H9 (cell line): ENCODE measurements at regions not wholly inside any gene's neighbourhood (a gene's known extent, or its start where the extent isn't known, plus 50 kb on each side); places are given as distances from the start of the nearest gene placed in this dataset.

Source experiments
- DNase-seq: peaks from one replicate; pipeline ENCODE4 v3.0.0-alpha.2; 2017
- H2AFZ ChIP-seq: one replicate; pipeline ENCODE4 v1.6.1; 2013; ENCODE audit warnings: mild to moderate bottlenecking, low read length, control low read depth, moderate library complexity
- H2AK5ac ChIP-seq: 2 replicates; pipeline ENCODE4 v1.6.1; 2013; ENCODE audit warnings: low read length, control low read depth, mixed read lengths; ENCODE audit not compliant: insufficient read length
- H2BK120ac ChIP-seq: one replicate; pipeline ENCODE4 v1.6.1; 2013; ENCODE audit warnings: low read depth, mild to moderate bottlenecking, low read length, control low read depth, inconsistent platforms; ENCODE audit not compliant: poor library complexity, severe bottlenecking
- H2BK12ac ChIP-seq: 2 replicates; pipeline ENCODE4 v1.6.1; 2013; ENCODE audit warnings: low read length, control low read depth, mixed read lengths, low read depth; ENCODE audit not compliant: insufficient read length
- H2BK15ac ChIP-seq: 2 replicates; pipeline ENCODE4 v1.6.1; 2013; ENCODE audit warnings: low read depth, low read length, control low read depth
- H2BK20ac ChIP-seq: one replicate; pipeline ENCODE4 v1.6.1; 2013; ENCODE audit warnings: low read depth, mild to moderate bottlenecking, low read length, control low read depth, inconsistent platforms; ENCODE audit not compliant: poor library complexity, severe bottlenecking
- H2BK5ac ChIP-seq: 2 replicates; pipeline ENCODE4 v1.6.1; 2013; ENCODE audit warnings: low read length, control low read depth, mixed read lengths; ENCODE audit not compliant: insufficient read length
- H3K14ac ChIP-seq: 2 replicates; pipeline ENCODE4 v1.6.1; 2013; ENCODE audit warnings: low read length, control low read depth; ENCODE audit not compliant: insufficient read depth
- H3K18ac ChIP-seq: 2 replicates; pipeline ENCODE4 v1.6.1; 2013; ENCODE audit warnings: low read depth, mild to moderate bottlenecking, mixed read lengths, low read length, control low read depth; ENCODE audit not compliant: insufficient read length
- H3K23ac ChIP-seq: 2 replicates; pipeline ENCODE4 v1.6.1; 2013; ENCODE audit warnings: low read length, control low read depth, mixed read lengths, low read depth; ENCODE audit not compliant: insufficient read length
- H3K23me2 ChIP-seq: 2 replicates; pipeline ENCODE4 v1.6.1; 2013; ENCODE audit warnings: low read depth, mild to moderate bottlenecking, mixed read lengths, low read length, control low read depth; ENCODE audit not compliant: insufficient read length, poor library complexity, severe bottlenecking
- H3K27ac ChIP-seq: 2 replicates; pipeline ENCODE4 v1.5.1; 2013; ENCODE audit warnings: low read length, control low read depth, mixed read lengths, low read depth; ENCODE audit not compliant: insufficient read length
- H3K27me3 ChIP-seq: 2 replicates; pipeline ENCODE4 v1.6.1; 2013; ENCODE audit warnings: low read length, control low read depth, inconsistent platforms; ENCODE audit not compliant: insufficient read depth
- H3K4ac ChIP-seq: 2 replicates; pipeline ENCODE4 v1.6.1; 2013; ENCODE audit warnings: low read depth, mild to moderate bottlenecking, control low read depth, inconsistent platforms, low read length, moderate library complexity
- H3K4me1 ChIP-seq: 2 replicates; pipeline ENCODE4 v1.6.1; 2013; ENCODE audit warnings: low read length, control low read depth, inconsistent platforms; ENCODE audit not compliant: insufficient read depth
- H3K4me2 ChIP-seq: 2 replicates; pipeline ENCODE4 v1.6.1; 2013; ENCODE audit warnings: low read length, control low read depth, mixed read lengths; ENCODE audit not compliant: insufficient read length, insufficient read depth
- H3K56ac ChIP-seq: 2 replicates; pipeline ENCODE4 v1.6.1; 2013; ENCODE audit warnings: low read depth, mild to moderate bottlenecking, mixed read lengths, low read length, control low read depth; ENCODE audit not compliant: insufficient read length
- H3K79me1 ChIP-seq: 2 replicates; pipeline ENCODE4 v1.6.1; 2013; ENCODE audit warnings: low read depth, mild to moderate bottlenecking, moderate library complexity, low read length, control low read depth, inconsistent platforms; ENCODE audit not compliant: insufficient read depth, poor library complexity, severe bottlenecking
- H3K79me2 ChIP-seq: 2 replicates; pipeline ENCODE4 v1.6.1; 2013; ENCODE audit warnings: low read length, control low read depth, inconsistent platforms; ENCODE audit not compliant: insufficient read depth
- H3K9ac ChIP-seq: 2 replicates; pipeline ENCODE4 v1.6.1; 2013; ENCODE audit warnings: low read length, control low read depth, mixed read lengths; ENCODE audit not compliant: insufficient read length; ENCODE audit errors: extremely low read depth
- H3K9me3 ChIP-seq: one replicate; pipeline ENCODE4 v1.6.1; 2013; ENCODE audit warnings: low read depth, low read length, inconsistent platforms; ENCODE audit not compliant: control insufficient read depth
- H3T11ph ChIP-seq: one replicate; pipeline ENCODE4 v1.6.1; 2013; ENCODE audit warnings: mild to moderate bottlenecking, low read length, control low read depth, inconsistent platforms
- H4K20me1 ChIP-seq: one replicate; pipeline ENCODE4 v1.6.1; 2013; ENCODE audit not compliant: control insufficient read depth, insufficient read length, insufficient read depth
- H4K5ac ChIP-seq: 2 replicates; pipeline ENCODE4 v1.6.1; 2013; ENCODE audit warnings: low read depth, mild to moderate bottlenecking, mixed read lengths, low read length, control low read depth; ENCODE audit not compliant: insufficient read length
- H4K8ac ChIP-seq: replicated peaks from 2 replicates; pipeline ENCODE4 v1.6.1; 2013; ENCODE audit warnings: low read length, control low read depth, mixed read lengths, low read depth; ENCODE audit not compliant: insufficient read length
- H4K91ac ChIP-seq: 2 replicates; pipeline ENCODE4 v1.6.1; 2013; ENCODE audit warnings: low read depth, mild to moderate bottlenecking, moderate library complexity, mixed read lengths, low read length, control low read depth; ENCODE audit not compliant: insufficient read length
- H3K27ac Mint-ChIP-seq, 3 experiments: 2 replicates in 2 of 3; 3 replicates in 1 of 3; pipeline ENCODE4 v1.8.0; 2020 to 2021; ENCODE audit warnings: mixed read lengths in 3 of 3, mild to moderate bottlenecking in 1 of 3, moderate library complexity in 1 of 3
- H3K27me3 Mint-ChIP-seq: 2 replicates; pipeline ENCODE4 v1.8.0; 2021; ENCODE audit warnings: low read depth, mild to moderate bottlenecking, moderate library complexity, mixed read lengths
- H3K36me3 Mint-ChIP-seq, 3 experiments: 2 replicates in 2 of 3; 3 replicates in 1 of 3; pipeline ENCODE4 v1.8.0; 2020 to 2021; ENCODE audit warnings: low read depth in 3 of 3, mixed read lengths in 3 of 3; ENCODE audit not compliant: insufficient read depth in 1 of 3
- H3K4me1 Mint-ChIP-seq, 2 experiments: 2 replicates each; pipeline ENCODE4 v1.8.0; 2020; ENCODE audit warnings: mixed read lengths in 2 of 2
- H3K4me3 Mint-ChIP-seq, 2 experiments: 2 replicates in 1 of 2; 3 replicates in 1 of 2; pipeline ENCODE4 v1.8.0; 2020 to 2021; ENCODE audit warnings: mild to moderate bottlenecking in 2 of 2, mixed read lengths in 2 of 2, moderate library complexity in 1 of 2
- H3K9me3 Mint-ChIP-seq, 2 experiments: 2 replicates in 1 of 2; 3 replicates in 1 of 2; pipeline ENCODE4 v1.8.0; 2020; ENCODE audit warnings: mild to moderate bottlenecking in 2 of 2, mixed read lengths in 2 of 2, moderate library complexity in 1 of 2
- WGBS: extraction: QIAGEN DNeasy Blood & Tissue Kit; methylation state at CpG from one replicate; pipeline ENCODE4 v1.1.7; 2013; ENCODE audit warnings: missing lambda C conversion rate, low lambda C conversion rate, mixed read lengths; ENCODE audit not compliant: insufficient read length; ENCODE audit errors: extremely low coverage; 5-methylcytosine and 5-hydroxymethylcytosine counted together
- TF ChIP-seq, protein P1 (sequence below): fragments of 200-600 bp; sonication (generic); conservative IDR thresholded peaks from 3 replicates; pipeline ENCODE4 v1.8.0; 2021; ENCODE audit warnings: antibody characterized with exemption, mild to moderate bottlenecking

DNA sequence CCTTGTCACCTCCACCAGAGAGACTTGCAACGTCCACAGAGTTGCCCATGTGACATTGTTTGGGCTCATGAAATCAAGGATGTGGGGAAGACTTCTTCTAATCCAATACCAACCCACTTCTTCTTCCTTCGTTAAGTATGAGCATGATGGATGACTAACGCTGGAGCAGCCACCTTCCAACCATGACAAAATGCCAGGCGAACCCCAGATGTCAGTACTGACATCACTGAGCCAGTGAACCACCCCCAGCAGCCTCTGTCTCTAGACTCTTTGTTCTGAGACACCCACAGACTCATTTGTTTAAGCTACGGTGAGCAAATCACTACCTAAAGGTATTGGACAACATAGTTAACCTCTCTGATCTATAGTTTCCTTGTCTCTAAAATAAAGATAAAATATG is 123.7 kb downstream of the GRIN2B start:
- H3K27me3 ChIP-seq, result no peaks in the 10 kb centered on the region
- H3K4me1 Mint-ChIP-seq, result peaks cover 10% of the 10 kb centered on the region in 2 experiments
- no peaks in the 10 kb centered on the region for H3K4me1 ChIP-seq
- no peak overlapping the region for H2BK20ac ChIP-seq
- H3K18ac ChIP-seq, result no peak overlapping the region
- H2BK12ac ChIP-seq, result no peak overlapping the region
- WGBS, result no CpG with 5 or more reads among the region's 5 CpGs
- no peak for DNase-seq
- H3K4me2 ChIP-seq, result no peak overlapping the region
- no peak overlapping the region for H2BK15ac ChIP-seq
- no peak overlapping the region for H3K23ac ChIP-seq
- H2AK5ac ChIP-seq, result no peak overlapping the region
- H4K5ac ChIP-seq, result no peak overlapping the region
- no peak overlapping the region for H3K9ac ChIP-seq
- no peaks in the 10 kb centered on the region for H4K20me1 ChIP-seq
- no peak overlapping the region for H2AFZ ChIP-seq
- no peak overlapping the region for H3K14ac ChIP-seq
- H3K56ac ChIP-seq, result no peak overlapping the region
- H3K79me2 ChIP-seq, result no peaks in the 10 kb centered on the region
- no peak overlapping the region for H3T11ph ChIP-seq
- no peak overlapping the region for H3K4me3 Mint-ChIP-seq
- H3K79me1 ChIP-seq, result no peaks in the 10 kb centered on the region
- H3K36me3 Mint-ChIP-seq, result no peaks in the 10 kb centered on the region; a peak in 1 of 7 replicates
- no peak overlapping the region for H4K8ac ChIP-seq
- TF ChIP-seq, protein P1, sequence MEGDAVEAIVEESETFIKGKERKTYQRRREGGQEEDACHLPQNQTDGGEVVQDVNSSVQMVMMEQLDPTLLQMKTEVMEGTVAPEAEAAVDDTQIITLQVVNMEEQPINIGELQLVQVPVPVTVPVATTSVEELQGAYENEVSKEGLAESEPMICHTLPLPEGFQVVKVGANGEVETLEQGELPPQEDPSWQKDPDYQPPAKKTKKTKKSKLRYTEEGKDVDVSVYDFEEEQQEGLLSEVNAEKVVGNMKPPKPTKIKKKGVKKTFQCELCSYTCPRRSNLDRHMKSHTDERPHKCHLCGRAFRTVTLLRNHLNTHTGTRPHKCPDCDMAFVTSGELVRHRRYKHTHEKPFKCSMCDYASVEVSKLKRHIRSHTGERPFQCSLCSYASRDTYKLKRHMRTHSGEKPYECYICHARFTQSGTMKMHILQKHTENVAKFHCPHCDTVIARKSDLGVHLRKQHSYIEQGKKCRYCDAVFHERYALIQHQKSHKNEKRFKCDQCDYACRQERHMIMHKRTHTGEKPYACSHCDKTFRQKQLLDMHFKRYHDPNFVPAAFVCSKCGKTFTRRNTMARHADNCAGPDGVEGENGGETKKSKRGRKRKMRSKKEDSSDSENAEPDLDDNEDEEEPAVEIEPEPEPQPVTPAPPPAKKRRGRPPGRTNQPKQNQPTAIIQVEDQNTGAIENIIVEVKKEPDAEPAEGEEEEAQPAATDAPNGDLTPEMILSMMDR, result no peak
- no peak overlapping the region for H3K27ac Mint-ChIP-seq
- no peak overlapping the region for H4K91ac ChIP-seq
- peaks cover 6% of the 10 kb centered on the region for H3K27me3 Mint-ChIP-seq
- no peaks in the 10 kb centered on the region for H3K9me3 ChIP-seq
- H3K23me2 ChIP-seq, result no peaks in the 10 kb centered on the region
- H3K27ac ChIP-seq, result no peak overlapping the region
- no peaks in the 10 kb centered on the region for H3K9me3 Mint-ChIP-seq
- H2BK120ac ChIP-seq, result no peak overlapping the region
- H2BK5ac ChIP-seq, result no peak overlapping the region
- H3K4ac ChIP-seq, result no peak overlapping the region
